ENCODE measurements at regions not wholly inside any gene's neighbourhood (a gene's known extent, or its start where the extent isn't known, plus 50 kb on each side); places are given as distances from the start of the nearest gene placed in this dataset.

DNA sequence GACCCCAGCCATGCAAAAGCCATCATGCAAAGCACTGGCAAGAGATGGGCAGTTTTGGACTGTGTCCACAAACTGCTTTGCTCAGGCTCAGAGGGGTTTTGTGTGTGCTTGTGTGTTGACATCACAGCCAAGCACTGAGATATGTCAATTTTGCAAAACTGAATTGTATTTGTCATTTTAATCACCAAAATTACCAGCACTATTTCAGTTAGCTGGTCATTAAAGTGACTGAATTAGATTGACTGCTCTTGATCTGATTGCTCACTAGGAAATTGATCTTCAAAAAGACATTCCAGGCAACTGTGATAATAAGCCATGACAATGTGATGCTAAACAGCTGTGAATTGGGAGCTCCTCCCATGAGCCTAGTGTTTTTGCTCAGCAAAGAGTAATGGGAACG is 337.3 kb upstream of the GNPDA2 start:
- BruUV-seq (replicated peaks) = no TSS peak
- WGBS (ENCODE audit: insufficient coverage, insufficient replicate concordance, low lambda C conversion rate, missing lambda C conversion rate) = 0% methylated on average over 1 of the region's 1 CpG
- no peak overlapping the region for H2AFZ ChIP-seq (ENCODE audit: control insufficient read depth, low read depth, low read length)
- no peak overlapping the region for H3K4me2 ChIP-seq (ENCODE audit: control insufficient read depth, insufficient read depth)
- in situ Hi-C loops (cut with MboI) = no loop called here
- no peak for ATAC-seq
- no peaks in the 10 kb centered on the region for H3K4me1 ChIP-seq (ENCODE audit: control insufficient read depth, insufficient read depth, low read length)
- POLR2A ChIA-PET = no interaction called here
- no peaks in the 10 kb centered on the region for H4K20me1 ChIP-seq (ENCODE audit: control insufficient read depth, insufficient read depth)
- H3K9ac ChIP-seq (ENCODE audit: control insufficient read depth, insufficient read depth, low read length) = no peak overlapping the region
- no peaks in the 10 kb centered on the region for H3K36me3 ChIP-seq (ENCODE audit: control insufficient read depth in 2 of 2, insufficient read depth in 2 of 2, low read length in 1 of 2)
- CTCF ChIA-PET = no interaction called here
- no peak for FAIRE-seq
- no peaks in the 10 kb centered on the region for H3K27me3 ChIP-seq (replicated peaks in 1 of 2; ENCODE audit: control insufficient read depth in 2 of 2, insufficient read depth in 2 of 2, low read length in 1 of 2)
- no peak overlapping the region for H3K27ac ChIP-seq (ENCODE audit: control insufficient read depth, insufficient read depth)
- RAD21 ChIA-PET (ENCODE audit: unreplicated experiment) = no interaction called here
- no peak for DNase-seq (ENCODE audit: low read depth, low spot score)
- H3K79me2 ChIP-seq (ENCODE audit: control insufficient read depth, insufficient read depth, low read length) = no peaks in the 10 kb centered on the region
- TF ChIP-seq KLF5 (IDR thresholded peaks at IDR 0.05; ENCODE audit: partially characterized antibody) = no peak
- no peak for TF ChIP-seq CHD4 (IDR thresholded peaks at IDR 0.05)
- TF ChIP-seq NRF1 (conservative IDR thresholded peaks at IDR 0.05; ENCODE audit: low read depth, low read length) = no peak
- TF ChIP-seq, protein P1, sequence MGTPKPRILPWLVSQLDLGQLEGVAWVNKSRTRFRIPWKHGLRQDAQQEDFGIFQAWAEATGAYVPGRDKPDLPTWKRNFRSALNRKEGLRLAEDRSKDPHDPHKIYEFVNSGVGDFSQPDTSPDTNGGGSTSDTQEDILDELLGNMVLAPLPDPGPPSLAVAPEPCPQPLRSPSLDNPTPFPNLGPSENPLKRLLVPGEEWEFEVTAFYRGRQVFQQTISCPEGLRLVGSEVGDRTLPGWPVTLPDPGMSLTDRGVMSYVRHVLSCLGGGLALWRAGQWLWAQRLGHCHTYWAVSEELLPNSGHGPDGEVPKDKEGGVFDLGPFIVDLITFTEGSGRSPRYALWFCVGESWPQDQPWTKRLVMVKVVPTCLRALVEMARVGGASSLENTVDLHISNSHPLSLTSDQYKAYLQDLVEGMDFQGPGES (IDR thresholded peaks at IDR 0.05) = no peak
- SMC1A ChIA-PET (ENCODE audit: uncharacterized antibody, unreplicated experiment) = no interaction called here
- no peak overlapping the region for H3K4me3 ChIP-seq
- no peaks in the 10 kb centered on the region for H3K9me3 ChIP-seq (replicated peaks; ENCODE audit: control insufficient read depth, insufficient read depth, low read length)
- intact Hi-C loops (cut with micrococcal nuclease; ENCODE audit: unreplicated experiment) = no loop called here

- in situ Hi-C loops (cut with MboI) = no loop called here
- CTCF ChIA-PET = no interaction called here
- SMC1A ChIA-PET (ENCODE audit: uncharacterized antibody, unreplicated experiment) = no interaction called here
- intact Hi-C loops (cut with micrococcal nuclease; ENCODE audit: unreplicated experiment) = no loop called here
- H3K79me2 ChIP-seq (ENCODE audit: control insufficient read depth, insufficient read depth, low read length) = no peaks in the 10 kb centered on the region
- H3K9me3 ChIP-seq (replicated peaks; ENCODE audit: control insufficient read depth, insufficient read depth, low read length) = no peaks in the 10 kb centered on the region
- no peaks in the 10 kb centered on the region for H3K36me3 ChIP-seq (ENCODE audit: control insufficient read depth in 2 of 2, insufficient read depth in 2 of 2, low read length in 1 of 2)
- H3K27ac ChIP-seq (ENCODE audit: control insufficient read depth, insufficient read depth) = no peak overlapping the region
- POLR2A ChIA-PET = no interaction called here
- H3K4me1 ChIP-seq (ENCODE audit: control insufficient read depth, insufficient read depth, low read length) = no peaks in the 10 kb centered on the region
- 0% methylated on average over 1 of the region's 1 CpG for WGBS (ENCODE audit: insufficient coverage, insufficient replicate concordance, low lambda C conversion rate, missing lambda C conversion rate)
- H3K4me3 ChIP-seq = no peak overlapping the region
- no peaks in the 10 kb centered on the region for H3K27me3 ChIP-seq (replicated peaks in 1 of 2; ENCODE audit: control insufficient read depth in 2 of 2, insufficient read depth in 2 of 2, low read length in 1 of 2)
- no peak overlapping the region for H3K4me2 ChIP-seq (ENCODE audit: control insufficient read depth, insufficient read depth)
- no peak overlapping the region for H3K9ac ChIP-seq (ENCODE audit: control insufficient read depth, insufficient read depth, low read length)
- no TSS peak for BruUV-seq (replicated peaks)
- ATAC-seq (no peak), FAIRE-seq (no peak), DNase-seq (ENCODE audit: low read depth, low spot score) (no peak)
- no peaks in the 10 kb centered on the region for H4K20me1 ChIP-seq (ENCODE audit: control insufficient read depth, insufficient read depth)
- RAD21 ChIA-PET (ENCODE audit: unreplicated experiment) = no interaction called here
- H2AFZ ChIP-seq (ENCODE audit: control insufficient read depth, low read depth, low read length) = no peak overlapping the region
- TF ChIP-seq RELB (IDR thresholded peaks at IDR 0.05; ENCODE audit: low read depth) (no peak), STAT1 (conservative IDR thresholded peaks at IDR 0.05) (no peak), ESRRA (IDR thresholded peaks at IDR 0.05; ENCODE audit: low read length) (no peak), BMI1 (IDR thresholded peaks at IDR 0.05; ENCODE audit: borderline replicate concordance) (no peak), BHLHE40 (IDR thresholded peaks at IDR 0.05; ENCODE audit: borderline replicate concordance in 1 of 2, low read depth in 2 of 2, low read length in 1 of 2) (no peak), SP1 (IDR thresholded peaks at IDR 0.05; ENCODE audit: low read depth, low read length) (no peak), BCL11A (IDR thresholded peaks at IDR 0.05; ENCODE audit: low read depth, low read length) (no peak), NR2C2 (IDR thresholded peaks at IDR 0.05; ENCODE audit: borderline replicate concordance, control insufficient read depth, insufficient read length, low read depth) (no peak)
- TF ChIP-seq, protein P2, sequence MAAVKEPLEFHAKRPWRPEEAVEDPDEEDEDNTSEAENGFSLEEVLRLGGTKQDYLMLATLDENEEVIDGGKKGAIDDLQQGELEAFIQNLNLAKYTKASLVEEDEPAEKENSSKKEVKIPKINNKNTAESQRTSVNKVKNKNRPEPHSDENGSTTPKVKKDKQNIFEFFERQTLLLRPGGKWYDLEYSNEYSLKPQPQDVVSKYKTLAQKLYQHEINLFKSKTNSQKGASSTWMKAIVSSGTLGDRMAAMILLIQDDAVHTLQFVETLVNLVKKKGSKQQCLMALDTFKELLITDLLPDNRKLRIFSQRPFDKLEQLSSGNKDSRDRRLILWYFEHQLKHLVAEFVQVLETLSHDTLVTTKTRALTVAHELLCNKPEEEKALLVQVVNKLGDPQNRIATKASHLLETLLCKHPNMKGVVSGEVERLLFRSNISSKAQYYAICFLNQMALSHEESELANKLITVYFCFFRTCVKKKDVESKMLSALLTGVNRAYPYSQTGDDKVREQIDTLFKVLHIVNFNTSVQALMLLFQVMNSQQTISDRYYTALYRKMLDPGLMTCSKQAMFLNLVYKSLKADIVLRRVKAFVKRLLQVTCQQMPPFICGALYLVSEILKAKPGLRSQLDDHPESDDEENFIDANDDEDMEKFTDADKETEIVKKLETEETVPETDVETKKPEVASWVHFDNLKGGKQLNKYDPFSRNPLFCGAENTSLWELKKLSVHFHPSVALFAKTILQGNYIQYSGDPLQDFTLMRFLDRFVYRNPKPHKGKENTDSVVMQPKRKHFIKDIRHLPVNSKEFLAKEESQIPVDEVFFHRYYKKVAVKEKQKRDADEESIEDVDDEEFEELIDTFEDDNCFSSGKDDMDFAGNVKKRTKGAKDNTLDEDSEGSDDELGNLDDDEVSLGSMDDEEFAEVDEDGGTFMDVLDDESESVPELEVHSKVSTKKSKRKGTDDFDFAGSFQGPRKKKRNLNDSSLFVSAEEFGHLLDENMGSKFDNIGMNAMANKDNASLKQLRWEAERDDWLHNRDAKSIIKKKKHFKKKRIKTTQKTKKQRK (IDR thresholded peaks at IDR 0.05; ENCODE audit: low read depth, low read length) = no peak
These were observed 336.7 kb upstream of the GNPDA2 start for GRCh38 chr4:45062935-45063545.

All from GM12878 (cell line).